ENCODE measurements at regions not wholly inside any gene's neighbourhood (a gene's known extent, or its start where the extent isn't known, plus 50 kb on each side); places are given as distances from the start of the nearest gene placed in this dataset.

DNA sequence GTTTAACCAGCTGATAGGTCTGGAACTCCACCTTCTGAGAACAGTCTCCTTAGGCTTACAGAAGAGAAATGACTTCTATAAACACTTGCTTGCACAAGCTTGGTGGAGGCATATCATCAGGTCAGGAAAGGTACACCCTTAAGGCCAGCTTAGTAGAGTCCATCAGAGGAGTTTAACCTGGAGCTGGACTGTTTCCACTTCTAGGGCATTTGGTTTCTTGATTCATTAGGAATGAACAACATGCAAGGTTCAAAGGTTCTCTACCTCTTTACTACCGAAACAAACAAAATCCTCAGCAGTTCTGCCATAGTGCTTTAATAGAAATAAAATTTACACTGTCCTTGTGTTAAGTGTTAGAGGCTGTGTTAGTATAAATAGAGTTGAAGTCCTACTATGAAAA is 171.4 kb upstream of the NPY2R start:
- TF ChIP-seq, protein P1, sequence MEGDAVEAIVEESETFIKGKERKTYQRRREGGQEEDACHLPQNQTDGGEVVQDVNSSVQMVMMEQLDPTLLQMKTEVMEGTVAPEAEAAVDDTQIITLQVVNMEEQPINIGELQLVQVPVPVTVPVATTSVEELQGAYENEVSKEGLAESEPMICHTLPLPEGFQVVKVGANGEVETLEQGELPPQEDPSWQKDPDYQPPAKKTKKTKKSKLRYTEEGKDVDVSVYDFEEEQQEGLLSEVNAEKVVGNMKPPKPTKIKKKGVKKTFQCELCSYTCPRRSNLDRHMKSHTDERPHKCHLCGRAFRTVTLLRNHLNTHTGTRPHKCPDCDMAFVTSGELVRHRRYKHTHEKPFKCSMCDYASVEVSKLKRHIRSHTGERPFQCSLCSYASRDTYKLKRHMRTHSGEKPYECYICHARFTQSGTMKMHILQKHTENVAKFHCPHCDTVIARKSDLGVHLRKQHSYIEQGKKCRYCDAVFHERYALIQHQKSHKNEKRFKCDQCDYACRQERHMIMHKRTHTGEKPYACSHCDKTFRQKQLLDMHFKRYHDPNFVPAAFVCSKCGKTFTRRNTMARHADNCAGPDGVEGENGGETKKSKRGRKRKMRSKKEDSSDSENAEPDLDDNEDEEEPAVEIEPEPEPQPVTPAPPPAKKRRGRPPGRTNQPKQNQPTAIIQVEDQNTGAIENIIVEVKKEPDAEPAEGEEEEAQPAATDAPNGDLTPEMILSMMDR (IDR thresholded peaks at IDR 0.05), result no peak
- TF ChIP-seq ZSCAN20 (CRISPR knock-in tag; IDR thresholded peaks at IDR 0.05) (no peak), RNF2 (IDR thresholded peaks at IDR 0.05; ENCODE audit: borderline replicate concordance, low read depth) (no peak), MYC (IDR thresholded peaks at IDR 0.05; ENCODE audit: borderline replicate concordance, low read length) (no peak), POLR2A (IDR thresholded peaks at IDR 0.05; ENCODE audit: low read length) (no peak), KDM5A (IDR thresholded peaks at IDR 0.05) (no peak), FOXS1 (CRISPR knock-in tag; IDR thresholded peaks at IDR 0.05) (no peak), SMC3 (IDR thresholded peaks at IDR 0.05) (no peak), RCOR1 (IDR thresholded peaks at IDR 0.05; ENCODE audit: low read depth, low read length) (no peak), EP300 (IDR thresholded peaks at IDR 0.05) (no peak), CHD2 (IDR thresholded peaks at IDR 0.05; ENCODE audit: low read length, partially characterized antibody) (no peak)
- TF ChIP-seq, protein P2, sequence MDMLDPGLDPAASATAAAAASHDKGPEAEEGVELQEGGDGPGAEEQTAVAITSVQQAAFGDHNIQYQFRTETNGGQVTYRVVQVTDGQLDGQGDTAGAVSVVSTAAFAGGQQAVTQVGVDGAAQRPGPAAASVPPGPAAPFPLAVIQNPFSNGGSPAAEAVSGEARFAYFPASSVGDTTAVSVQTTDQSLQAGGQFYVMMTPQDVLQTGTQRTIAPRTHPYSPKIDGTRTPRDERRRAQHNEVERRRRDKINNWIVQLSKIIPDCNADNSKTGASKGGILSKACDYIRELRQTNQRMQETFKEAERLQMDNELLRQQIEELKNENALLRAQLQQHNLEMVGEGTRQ (IDR thresholded peaks at IDR 0.05), result no peak
- TF ChIP-seq, protein P3, sequence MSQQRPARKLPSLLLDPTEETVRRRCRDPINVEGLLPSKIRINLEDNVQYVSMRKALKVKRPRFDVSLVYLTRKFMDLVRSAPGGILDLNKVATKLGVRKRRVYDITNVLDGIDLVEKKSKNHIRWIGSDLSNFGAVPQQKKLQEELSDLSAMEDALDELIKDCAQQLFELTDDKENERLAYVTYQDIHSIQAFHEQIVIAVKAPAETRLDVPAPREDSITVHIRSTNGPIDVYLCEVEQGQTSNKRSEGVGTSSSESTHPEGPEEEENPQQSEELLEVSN (IDR thresholded peaks at IDR 0.05; ENCODE audit: borderline replicate concordance, low read depth), result no peak

Data from A549 (cell line).